Endothelial cell of umbilical vein (primary cell): ENCODE measurements at regions not wholly inside any gene's neighbourhood (a gene's known extent, or its start where the extent isn't known, plus 50 kb on each side); places are given as distances from the start of the nearest gene placed in this dataset.

Experiments used
- BruUV-seq: library from RNA; stranded (reverse); fragments of 400-500 nt; replicated peaks from 2 replicates; lab custom pipeline; 2021; lab: Mats Ljungman, UMichigan
- CTCF ChIA-PET: fragments of 300-600, 350-600 bp; sonication (Branson Sonifier 250); formaldehyde crosslinking; loops from one replicate; lab custom pipeline; 2021; ENCODE audit warnings: antibody characterized with exemption, inconsistent platforms; lab: Charles Lee
- POLR2A ChIA-PET: fragments of 300-600, 350-600 bp; sonication (Branson Sonifier 250); formaldehyde crosslinking; loops from one replicate; lab custom pipeline; 2021; ENCODE audit warnings: antibody characterized with exemption, inconsistent platforms; lab: Charles Lee
- DNase-seq: peaks from one replicate; pipeline ENCODE4 v3.0.0-alpha.2; 2011; ENCODE audit warnings: low read depth, low spot score
- FAIRE-seq: peaks from 2 replicates; lab custom pipeline; 2011; peaks lifted over from hg19 to GRCh38; lab: Jason Lieb, UNC
- H2AFZ ChIP-seq: 2 replicates; pipeline ENCODE4 v1.6.0; 2012; ENCODE audit warnings: low read depth, low read length, control low read depth, inconsistent platforms
- H3K27ac ChIP-seq: 2 replicates; pipeline ENCODE4 v1.5.1; 2011; ENCODE audit warnings: low read depth, mild to moderate bottlenecking, control low read depth, low read length, moderate library complexity; ENCODE audit not compliant: insufficient read depth
- H3K27me3 ChIP-seq, 2 experiments: 2 replicates each; pipeline versions ENCODE4 v1.6.0 to v1.6.1; 2011; ENCODE audit warnings: low read length in 2 of 2, mixed read lengths in 1 of 2; ENCODE audit not compliant: control insufficient read depth in 2 of 2, insufficient read depth in 2 of 2
- H3K36me3 ChIP-seq, 2 experiments: 2 replicates in 1 of 2; 3 replicates in 1 of 2; pipeline ENCODE4 v1.5.1; 2011; ENCODE audit warnings: low read length in 2 of 2, mild to moderate bottlenecking in 1 of 2, moderate library complexity in 1 of 2; ENCODE audit not compliant: control insufficient read depth in 2 of 2, insufficient read depth in 2 of 2; ENCODE audit errors: extremely low read depth in 1 of 2
- H3K4me1 ChIP-seq: 3 replicates; pipeline ENCODE4 v1.5.1; 2011; ENCODE audit warnings: mild to moderate bottlenecking, low read length; ENCODE audit not compliant: control insufficient read depth, insufficient read depth; ENCODE audit errors: extremely low read depth
- H3K4me2 ChIP-seq: 2 replicates; pipeline ENCODE4 v1.6.1; 2011; ENCODE audit warnings: low read length, control low read depth, mixed read lengths; ENCODE audit not compliant: insufficient read depth
- H3K4me3 ChIP-seq, 3 experiments: fragments of 200-600 bp in 1 of 3; sonication (generic), shearing (Covaris generic) in 1 of 3; replicated peaks in 1 of 3; 2 replicates each; pipeline ENCODE4 v1.5.1; 2011 to 2016; ENCODE audit warnings: control low read depth in 3 of 3, low read length in 3 of 3, mild to moderate bottlenecking in 2 of 3, inconsistent platforms in 1 of 3, low read depth in 1 of 3, moderate library complexity in 1 of 3; ENCODE audit not compliant: insufficient read depth in 1 of 3
- H3K79me2 ChIP-seq: 2 replicates; pipeline ENCODE4 v1.6.0; 2012; ENCODE audit warnings: low read length, inconsistent platforms; ENCODE audit not compliant: control insufficient read depth, insufficient read depth
- H3K9ac ChIP-seq: replicated peaks from 2 replicates; pipeline ENCODE3; 2011; ENCODE audit warnings: low read length, control low read depth; ENCODE audit not compliant: insufficient read depth; ENCODE audit errors: extremely low read depth
- H3K9me1 ChIP-seq: replicated peaks from 3 replicates; pipeline ENCODE4 v1.6.0; 2011; ENCODE audit warnings: mild to moderate bottlenecking, low read length; ENCODE audit not compliant: control insufficient read depth, insufficient read depth; ENCODE audit errors: extremely low read depth
- H3K9me3 ChIP-seq: replicated peaks from 2 replicates; pipeline ENCODE4 v1.5.1; 2012; ENCODE audit warnings: low read length, inconsistent platforms; ENCODE audit not compliant: control insufficient read depth, insufficient read depth
- H4K20me1 ChIP-seq: replicated peaks from 2 replicates; pipeline ENCODE3; 2011; ENCODE audit warnings: mild to moderate bottlenecking, low read length; ENCODE audit not compliant: control insufficient read depth, insufficient read depth; ENCODE audit errors: extremely low read depth
- CTCF ChIP-seq, 2 donors: IDR thresholded peaks; 1 replicate in 1 of 2; 2 replicates in 1 of 2; pipeline ENCODE4 v1.5.1; 2011; ENCODE audit warnings: low read length in 2 of 2, mild to moderate bottlenecking in 2 of 2, moderate library complexity in 2 of 2, control low read depth in 1 of 2, inconsistent platforms in 1 of 2, low read depth in 1 of 2; ENCODE audit not compliant: insufficient read depth in 1 of 2; ENCODE audit errors: extremely low read depth in 1 of 2
- EZH2 ChIP-seq: IDR thresholded peaks from 2 replicates; pipeline ENCODE4 v1.6.1; 2012; ENCODE audit warnings: borderline replicate concordance, low read depth, mild to moderate bottlenecking, moderate library complexity, low read length, inconsistent platforms; ENCODE audit not compliant: severe bottlenecking
- FOS ChIP-seq: IDR thresholded peaks from 2 replicates; pipeline ENCODE4 v1.6.1; 2011; ENCODE audit warnings: mild to moderate bottlenecking, low read length, moderate library complexity, borderline replicate concordance; ENCODE audit not compliant: insufficient read depth
- GATA2 ChIP-seq: IDR thresholded peaks from 2 replicates; pipeline ENCODE4 v1.7.0; 2011; ENCODE audit warnings: low read depth, mild to moderate bottlenecking, moderate library complexity, mixed read lengths, low read length; ENCODE audit not compliant: insufficient read length, insufficient read depth
- JUN ChIP-seq: IDR thresholded peaks from 2 replicates; pipeline ENCODE4 v1.6.1; 2011; ENCODE audit warnings: borderline replicate concordance, low read depth; ENCODE audit not compliant: insufficient read length, insufficient read depth
- MYC ChIP-seq: IDR thresholded peaks from one replicate; pipeline ENCODE4 v1.6.1; 2011; ENCODE audit warnings: mild to moderate bottlenecking, low read depth, low read length
- POLR2A ChIP-seq: IDR thresholded peaks from 2 replicates; pipeline ENCODE4 v1.6.1; 2012; ENCODE audit warnings: low read depth, mild to moderate bottlenecking, control low read depth, low read length
- POLR2AphosphoS5 ChIP-seq: IDR thresholded peaks from 2 replicates; pipeline ENCODE4 v1.6.1; 2012; ENCODE audit warnings: low read depth, mild to moderate bottlenecking, control low read depth, low read length, moderate library complexity; ENCODE audit not compliant: insufficient read depth
- dilution Hi-C: fragments of 300-500 bp; cut with MboI; formaldehyde crosslinking; loops from one replicate; pipeline ENCODE4 v1.15.0; 2019; ENCODE audit warnings: low sequenced_read_pairs; ENCODE audit not compliant: extremely low pct_ligation_motif_present
- intact Hi-C: fragments of 100-400 bp; cut with micrococcal nuclease; formaldehyde crosslinking; loops from one replicate; pipeline ENCODE4 v1.10.0; 2022
- TF ChIP-seq, protein P1 (sequence below): IDR thresholded peaks from 2 replicates; pipeline ENCODE4 v1.6.1; 2011; ENCODE audit not compliant: insufficient read depth, insufficient read length

DNA sequence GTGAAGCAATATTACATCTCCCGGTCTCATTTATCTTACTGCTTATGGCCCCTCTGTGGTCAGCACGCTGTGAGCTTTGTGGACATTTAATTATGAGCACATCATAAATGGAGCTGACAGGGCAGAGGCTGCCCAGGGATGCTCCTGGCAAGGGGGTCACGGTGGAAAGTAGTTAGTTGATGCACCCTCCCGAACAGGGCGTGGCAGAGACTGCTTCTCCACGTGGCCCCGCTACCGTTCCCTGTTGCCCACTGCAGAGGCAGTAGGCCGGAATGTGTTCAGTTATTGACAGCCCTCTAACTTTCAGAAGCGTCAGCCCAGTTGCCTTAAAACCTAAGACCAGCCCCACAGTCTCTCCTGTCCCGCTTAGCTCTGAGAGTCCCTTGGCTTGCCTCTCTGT, 180.3 kb upstream of the ZNF507 start:
- Histone ChIP-seq H2AFZ (no peak overlapping the region), H3K27ac (no peak overlapping the region), H3K9me3 (no peaks in the 10 kb centered on the region), H3K4me1 (no peaks in the 10 kb centered on the region), H3K4me3 (no peak overlapping the region), H3K79me2 (no peaks in the 10 kb centered on the region), H3K27me3 (no peaks in the 10 kb centered on the region), H4K20me1 (no peaks in the 10 kb centered on the region), H3K36me3 (no peaks in the 10 kb centered on the region), H3K9me1 (no peaks in the 10 kb centered on the region), H3K4me2 (no peak overlapping the region), H3K9ac (no peak overlapping the region)
- dilution Hi-C loops: no loop called here
- intact Hi-C loops: no loop called here
- FAIRE-seq (no peak), DNase-seq (no peak)
- TF ChIP-seq, protein P1, sequence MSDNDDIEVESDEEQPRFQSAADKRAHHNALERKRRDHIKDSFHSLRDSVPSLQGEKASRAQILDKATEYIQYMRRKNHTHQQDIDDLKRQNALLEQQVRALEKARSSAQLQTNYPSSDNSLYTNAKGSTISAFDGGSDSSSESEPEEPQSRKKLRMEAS: no peak
- no peak for TF ChIP-seq POLR2A
- TF ChIP-seq POLR2AphosphoS5: no peak
- TF ChIP-seq CTCF (IDR thresholded peaks at IDR 0.05; ENCODE audit: extremely low read depth in 1 of 2, insufficient read depth in 1 of 2, low read depth in 1 of 2, low read length in 2 of 2): no peak
- no peak for TF ChIP-seq FOS
- no peak for TF ChIP-seq EZH2
- TF ChIP-seq JUN: no peak
- TF ChIP-seq MYC: no peak
- no peak for TF ChIP-seq GATA2
- ChIA-PET CTCF (no interaction called here), POLR2A (no interaction called here)
- BruUV-seq: no TSS peak
